K562 (cell line): ENCODE measurements at regions not wholly inside any gene's neighbourhood (a gene's known extent, or its start where the extent isn't known, plus 50 kb on each side); places are given as distances from the start of the nearest gene placed in this dataset.
A peak's percentile ranks its signal among the peaks of the same experiment; 100 is the strongest.

Experiments
- ATAC-seq: fragments of 200-7000 bp; cut with Tn5 transposase; 3 replicates; pipeline ENCODE4 v1.9.1; 2020; ENCODE audit warnings: moderate library complexity
- BruUV-seq: library from RNA; stranded (reverse); fragments of 400-500 nt; replicated peaks from 2 replicates; lab custom pipeline; 2021; lab: Mats Ljungman, UMichigan
- CTCF ChIA-PET: fragments of 300-600 bp; formaldehyde crosslinking; extraction: SDS; loops from one replicate; lab custom pipeline; 2021; ENCODE audit warnings: low intra/inter-chr PET ratio; lab: Yijun Ruan, JAX
- POLR2A ChIA-PET: fragments of 300-600, 350-650 bp; sonication (Branson Sonifier 250); formaldehyde crosslinking; extraction: SDS; loops from one replicate; lab custom pipeline; 2021; ENCODE audit warnings: antibody characterized with exemption, inconsistent platforms; lab: Yijun Ruan, JAX
- DNase-seq, 4 experiments: peaks; one replicate each; pipeline versions ENCODE4 v3.0.0 to v3.0.0-alpha.2; 2011 to 2018; ENCODE audit warnings: low spot score in 3 of 4, mixed read lengths in 3 of 4; ENCODE audit errors: extremely low read depth in 1 of 4
- FAIRE-seq: peaks from 2 replicates; lab custom pipeline; 2011; peaks lifted over from hg19 to GRCh38; lab: Jason Lieb, UNC
- H2AFZ ChIP-seq: 2 replicates; pipeline ENCODE4 v1.6.0; 2011; ENCODE audit warnings: low read depth, low read length, control low read depth, inconsistent platforms
- H3K27ac ChIP-seq: fragments of 200-600 bp; 3 replicates; pipeline ENCODE4 v1.8.0; 2011; ENCODE audit warnings: low read depth, mild to moderate bottlenecking, control low read depth, inconsistent platforms, low read length, moderate library complexity, mixed read lengths; ENCODE audit errors: extremely low read depth
- H3K27me3 ChIP-seq, 2 experiments: fragments of 300-600 bp in 1 of 2; 2 replicates in 1 of 2; 3 replicates in 1 of 2; pipeline versions ENCODE4 v1.6.0 to v1.8.0; 2011; ENCODE audit warnings: inconsistent platforms in 2 of 2, low read length in 2 of 2, mild to moderate bottlenecking in 1 of 2, mixed read lengths in 1 of 2, moderate library complexity in 1 of 2; ENCODE audit not compliant: control insufficient read depth in 2 of 2, insufficient read depth in 2 of 2
- H3K36me3 ChIP-seq: fragments of 300-600 bp; 3 replicates; pipeline ENCODE4 v1.8.0; 2011; ENCODE audit warnings: mild to moderate bottlenecking, low read length, inconsistent platforms; ENCODE audit not compliant: control insufficient read depth, insufficient read depth
- H3K4me1 ChIP-seq, 2 experiments: fragments of 200-600 bp in 1 of 2; replicated peaks in 1 of 2; 2 replicates in 1 of 2; 3 replicates in 1 of 2; pipeline versions ENCODE4 v1.5.1 to v1.8.0; 2011; ENCODE audit warnings: inconsistent platforms in 2 of 2, low read length in 2 of 2, mild to moderate bottlenecking in 1 of 2, mixed read lengths in 1 of 2, moderate library complexity in 1 of 2; ENCODE audit not compliant: control insufficient read depth in 2 of 2, insufficient read depth in 2 of 2
- H3K4me2 ChIP-seq: 2 replicates; pipeline ENCODE4 v1.6.1; 2011; ENCODE audit warnings: low read length, control low read depth, inconsistent platforms, mixed read lengths; ENCODE audit not compliant: insufficient read depth
- H3K4me3 ChIP-seq: fragments of 200-600 bp; sonication (generic), shearing (Covaris generic); 2 replicates; pipeline ENCODE4 v1.5.1; 2016; ENCODE audit warnings: control low read depth, inconsistent platforms
- H3K79me2 ChIP-seq: fragments of 200-600 bp; 3 replicates; pipeline ENCODE4 v1.8.0; 2011; ENCODE audit warnings: low read length, inconsistent platforms; ENCODE audit not compliant: control insufficient read depth, insufficient read depth
- H3K9ac ChIP-seq, 2 experiments: 2 replicates each; pipeline versions ENCODE4 v1.6.0 to v1.6.1; 2011; ENCODE audit warnings: low read depth in 2 of 2, low read length in 2 of 2, control low read depth in 1 of 2, inconsistent platforms in 1 of 2, mild to moderate bottlenecking in 1 of 2, mixed read lengths in 1 of 2; ENCODE audit not compliant: insufficient read depth in 1 of 2
- H3K9me1 ChIP-seq: one replicate; pipeline ENCODE4 v1.6.0; 2011; ENCODE audit warnings: inconsistent platforms, mild to moderate bottlenecking, low read length, moderate library complexity; ENCODE audit not compliant: control insufficient read depth, insufficient read depth
- H3K9me3 ChIP-seq: replicated peaks from 2 replicates; pipeline ENCODE4 v1.5.1; 2011; ENCODE audit warnings: low read depth, low read length, inconsistent platforms; ENCODE audit not compliant: control insufficient read depth, insufficient read depth
- H4K20me1 ChIP-seq: replicated peaks from 2 replicates; pipeline ENCODE4 v1.6.1; 2011; ENCODE audit warnings: low read length, inconsistent platforms, mixed read lengths; ENCODE audit not compliant: control insufficient read depth, insufficient read depth
- CBX5 ChIP-seq: IDR thresholded peaks from 2 replicates; pipeline ENCODE4 v1.6.1; 2014; ENCODE audit warnings: low read depth, borderline replicate concordance
- DMBX1 ChIP-seq: fragments of 250-450 bp; sonication (Bioruptor Pico); IDR thresholded peaks from 2 replicates; pipeline ENCODE4 v1.8.0; 2022; ENCODE audit warnings: inconsistent platforms, mild to moderate bottlenecking, moderate library complexity, borderline replicate concordance
- POLR2AphosphoS5 ChIP-seq: IDR thresholded peaks from 2 replicates; pipeline ENCODE4 v1.6.1; 2011; ENCODE audit warnings: mild to moderate bottlenecking, low read depth, low read length, moderate library complexity; ENCODE audit not compliant: control insufficient read depth, insufficient read depth
- RAD21 ChIP-seq, 2 experiments: fragments of 250-450 bp in 1 of 2; fragments of 450-650 bp in 1 of 2; sonication (Bioruptor Pico) in 1 of 2; formaldehyde crosslinking in 1 of 2; IDR thresholded peaks in 1 of 2; conservative IDR thresholded peaks in 1 of 2; 2 replicates each; pipeline versions ENCODE4 v1.4.0 to v1.8.0; 2020 to 2022; ENCODE audit warnings: mild to moderate bottlenecking in 2 of 2, moderate library complexity in 1 of 2
- SLC30A9 ChIP-seq: fragments of 250-450 bp; sonication (Bioruptor Pico); IDR thresholded peaks from 2 replicates; pipeline ENCODE4 v1.8.0; 2022; ENCODE audit warnings: mild to moderate bottlenecking, moderate library complexity
- SMC3 ChIP-seq: conservative IDR thresholded peaks from 2 replicates; pipeline ENCODE4 v1.6.1; 2011; ENCODE audit warnings: low read depth, low read length, improper control_type of control experiment; ENCODE audit not compliant: insufficient read depth
- SRF ChIP-seq, 2 experiments: fragments of 250-450, 450-650 bp in 1 of 2; sonication (Bioruptor Pico) in 1 of 2; sonication (generic) in 1 of 2; formaldehyde crosslinking; IDR thresholded peaks; 2 replicates each; pipeline versions ENCODE4 v1.5.0 to v1.5.1; 2020 to 2022; ENCODE audit warnings: mild to moderate bottlenecking in 1 of 2, missing genetic modification reagents in 1 of 2
- TAF7 ChIP-seq: fragments of 450-650 bp; IDR thresholded peaks from 2 replicates; pipeline ENCODE4 v1.6.1; 2016; ENCODE audit warnings: missing genetic modification characterization, missing compliant biosample characterization
- ZNF41 ChIP-seq: fragments of 250-450 bp; sonication (Bioruptor Pico); conservative IDR thresholded peaks from 2 replicates; pipeline ENCODE4 v1.4.0; 2020; ENCODE audit warnings: mild to moderate bottlenecking
- ZNF695 ChIP-seq: fragments of 450-650 bp; formaldehyde crosslinking; IDR thresholded peaks from 2 replicates; pipeline ENCODE4 v1.4.0; 2020; ENCODE audit warnings: mild to moderate bottlenecking, moderate library complexity
- ZNF699 ChIP-seq: fragments of 250-450 bp; sonication (Bioruptor Pico); IDR thresholded peaks from 2 replicates; pipeline ENCODE4 v1.8.0; 2021; ENCODE audit warnings: mild to moderate bottlenecking, moderate library complexity; ENCODE audit not compliant: insufficient replicate concordance
- WGBS: fragments of 100-300 bp; shearing (Covaris generic); methylation state at CpG from one replicate; pipeline ENCODE4 v1.1.6; 2016; ENCODE audit warnings: low coverage, mixed read lengths; ENCODE audit not compliant: insufficient coverage; ENCODE audit errors: missing lambda C conversion rate; 5-methylcytosine and 5-hydroxymethylcytosine counted together
- in situ Hi-C: fragments of 300-500 bp; cut with MboI; formaldehyde crosslinking; loops from 4 replicates; pipeline ENCODE4 v1.15.0; 2018; ENCODE audit warnings: inconsistent platforms, mixed read lengths
- intact Hi-C: fragments of 100-400 bp; cut with micrococcal nuclease; formaldehyde crosslinking; loops from 2 replicates; pipeline ENCODE4 v1.14.2; 2022
- TF ChIP-seq, protein P1 (sequence below), 3 experiments: IDR thresholded peaks in 2 of 3; conservative IDR thresholded peaks in 1 of 3; 2 replicates each; pipeline ENCODE4 v1.5.1; 2011 to 2012; ENCODE audit warnings: low read length in 3 of 3, mild to moderate bottlenecking in 3 of 3, control low read depth in 2 of 3, improper control_type of control experiment in 1 of 3, inconsistent platforms in 1 of 3, low read depth in 1 of 3, mixed read lengths in 1 of 3, moderate library complexity in 1 of 3; ENCODE audit not compliant: insufficient read depth in 2 of 3
- TF ChIP-seq, protein P2 (sequence below): fragments of 250-450 bp; sonication (Bioruptor Pico); IDR thresholded peaks from 2 replicates; pipeline ENCODE4 v1.8.0; 2022; ENCODE audit warnings: inconsistent platforms, mild to moderate bottlenecking, moderate library complexity, borderline replicate concordance

DNA sequence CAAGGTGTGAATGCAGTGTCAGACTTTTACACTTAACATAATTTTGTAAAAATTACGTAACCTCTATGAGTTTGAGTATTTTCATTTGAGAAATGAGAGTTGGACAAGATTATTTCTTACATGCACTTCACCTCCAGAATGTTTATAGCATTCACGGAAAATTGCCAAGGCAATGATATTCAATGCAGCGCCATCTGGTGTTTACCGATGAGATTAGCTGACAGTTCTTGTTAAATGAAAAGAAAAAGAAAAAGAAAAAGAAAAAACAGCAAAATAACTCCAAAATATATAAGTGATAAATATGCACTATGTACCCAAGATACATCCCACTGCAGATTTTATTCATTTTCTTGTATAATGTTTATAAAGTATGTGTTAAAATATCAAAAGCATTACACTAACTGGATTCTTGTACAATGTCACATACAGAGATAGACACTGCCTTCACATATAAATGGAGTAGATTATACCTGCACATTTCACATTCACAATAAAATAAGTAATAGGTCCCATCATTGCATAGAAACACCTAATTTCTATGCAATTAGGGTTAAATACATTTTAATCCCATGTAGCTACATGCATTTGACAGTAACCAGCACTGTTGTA lies 976.3 kb upstream of the FAT3 start:
- TF ChIP-seq, protein P1, sequence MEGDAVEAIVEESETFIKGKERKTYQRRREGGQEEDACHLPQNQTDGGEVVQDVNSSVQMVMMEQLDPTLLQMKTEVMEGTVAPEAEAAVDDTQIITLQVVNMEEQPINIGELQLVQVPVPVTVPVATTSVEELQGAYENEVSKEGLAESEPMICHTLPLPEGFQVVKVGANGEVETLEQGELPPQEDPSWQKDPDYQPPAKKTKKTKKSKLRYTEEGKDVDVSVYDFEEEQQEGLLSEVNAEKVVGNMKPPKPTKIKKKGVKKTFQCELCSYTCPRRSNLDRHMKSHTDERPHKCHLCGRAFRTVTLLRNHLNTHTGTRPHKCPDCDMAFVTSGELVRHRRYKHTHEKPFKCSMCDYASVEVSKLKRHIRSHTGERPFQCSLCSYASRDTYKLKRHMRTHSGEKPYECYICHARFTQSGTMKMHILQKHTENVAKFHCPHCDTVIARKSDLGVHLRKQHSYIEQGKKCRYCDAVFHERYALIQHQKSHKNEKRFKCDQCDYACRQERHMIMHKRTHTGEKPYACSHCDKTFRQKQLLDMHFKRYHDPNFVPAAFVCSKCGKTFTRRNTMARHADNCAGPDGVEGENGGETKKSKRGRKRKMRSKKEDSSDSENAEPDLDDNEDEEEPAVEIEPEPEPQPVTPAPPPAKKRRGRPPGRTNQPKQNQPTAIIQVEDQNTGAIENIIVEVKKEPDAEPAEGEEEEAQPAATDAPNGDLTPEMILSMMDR (IDR thresholded peaks at IDR 0.05 in 2 of 3, conservative IDR thresholded peaks at IDR 0.05 in 1 of 3; ENCODE audit: insufficient read depth in 2 of 3, low read depth in 1 of 3, low read length in 3 of 3): peak; percentile 8 to 52 (median 37); a peak in 3 of 6 replicates
- TF ChIP-seq SMC3 (0 out of 2 replicates have a peak, but pooled peaks have one; percentile 10), ZNF699 (CRISPR knock-in tag) (no peak), RAD21 (CRISPR knock-in tag; conservative IDR thresholded peaks at IDR 0.05 in 1 of 2, IDR thresholded peaks at IDR 0.05 in 1 of 2) (peak; percentile 37 to 54), POLR2AphosphoS5 (no peak), TAF7 (tag) (no peak), ZNF41 (CRISPR knock-in tag) (no peak), SLC30A9 (CRISPR knock-in tag) (no peak), CBX5 (no peak), SRF (CRISPR knock-in tag; IDR thresholded peaks at IDR 0.05) (no peak), ZNF695 (CRISPR knock-in tag) (no peak), DMBX1 (no peak)
- TF ChIP-seq, protein P2, sequence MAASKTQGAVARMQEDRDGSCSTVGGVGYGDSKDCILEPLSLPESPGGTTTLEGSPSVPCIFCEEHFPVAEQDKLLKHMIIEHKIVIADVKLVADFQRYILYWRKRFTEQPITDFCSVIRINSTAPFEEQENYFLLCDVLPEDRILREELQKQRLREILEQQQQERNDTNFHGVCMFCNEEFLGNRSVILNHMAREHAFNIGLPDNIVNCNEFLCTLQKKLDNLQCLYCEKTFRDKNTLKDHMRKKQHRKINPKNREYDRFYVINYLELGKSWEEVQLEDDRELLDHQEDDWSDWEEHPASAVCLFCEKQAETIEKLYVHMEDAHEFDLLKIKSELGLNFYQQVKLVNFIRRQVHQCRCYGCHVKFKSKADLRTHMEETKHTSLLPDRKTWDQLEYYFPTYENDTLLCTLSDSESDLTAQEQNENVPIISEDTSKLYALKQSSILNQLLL (CRISPR knock-in tag): no peak
- TF ChIP-seq, all 486 proteins: peak for 3
- Histone ChIP-seq H3K4me1 (no peaks in the 10 kb centered on the region), H3K27me3 (no peaks in the 10 kb centered on the region), H3K9me1 (no peaks in the 10 kb centered on the region), H4K20me1 (no peaks in the 10 kb centered on the region), H3K27ac (no peak overlapping the region), H2AFZ (no peak overlapping the region), H3K4me3 (no peak overlapping the region), H3K4me2 (no peak overlapping the region), H3K79me2 (no peaks in the 10 kb centered on the region), H3K36me3 (no peaks in the 10 kb centered on the region), H3K9ac (no peak overlapping the region), H3K9me3 (no peaks in the 10 kb centered on the region)
- ATAC-seq (no peak), DNase-seq (peak in 3 of 4 experiments; percentile 4 to 25 (median 9)), FAIRE-seq (peak; percentile 52)
- ChIA-PET CTCF (no interaction called here), POLR2A (no interaction called here)
- 2% methylated on average over 4 of the region's 4 CpGs for WGBS
- intact Hi-C loops (loop anchor here (1.0 to 2.0 kb wide), 2 partner anchors 960 to 999 kb away; no protein-coding TSS in a partner anchor), in situ Hi-C loops (no loop called here)
- no TSS peak for BruUV-seq
